Left lobe of liver (tissue), 2 donors: ENCODE measurements at regions not wholly inside any gene's neighbourhood (a gene's known extent, or its start where the extent isn't known, plus 50 kb on each side); places are given as distances from the start of the nearest gene placed in this dataset.

Source experiments
- ATAC-seq: fragments of 200-7000 bp; cut with Tn5 transposase; one replicate; pipeline ENCODE4 v1.9.1; 2020; ENCODE audit warnings: mild to moderate bottlenecking, moderate library complexity
- DNase-seq: peaks from one replicate; pipeline ENCODE4 v3.0.0-alpha.2; 2020; ENCODE audit warnings: low spot score
- donor health status: DM: no; HTN: no; CAD: no; lungs with moderate emphysema.
- donor health status: DM: no; HTN: yes; CAD: no.

DNA sequence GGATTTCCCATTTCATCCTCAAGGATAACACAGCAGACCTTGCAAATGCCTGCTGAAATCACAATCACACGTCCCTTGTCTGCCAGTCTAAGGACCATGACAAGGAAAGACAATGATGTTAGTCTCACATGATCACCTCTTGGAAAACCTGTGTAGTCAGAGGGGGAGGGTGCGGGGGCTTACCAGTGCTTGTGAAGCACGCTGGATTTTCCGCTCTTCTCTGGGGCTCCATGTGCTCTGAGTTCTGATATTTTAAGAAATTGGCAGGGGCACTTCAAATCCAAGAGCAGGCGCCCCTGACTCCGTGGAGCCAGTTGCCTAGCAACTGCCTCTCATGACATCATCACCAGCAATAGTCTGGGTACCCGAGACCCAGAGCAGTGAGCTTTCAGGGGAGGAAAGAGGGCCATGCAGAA lies 200.9 kb upstream of the C14orf180 start:
- ATAC-seq (no peak), DNase-seq (no peak)

DNA sequence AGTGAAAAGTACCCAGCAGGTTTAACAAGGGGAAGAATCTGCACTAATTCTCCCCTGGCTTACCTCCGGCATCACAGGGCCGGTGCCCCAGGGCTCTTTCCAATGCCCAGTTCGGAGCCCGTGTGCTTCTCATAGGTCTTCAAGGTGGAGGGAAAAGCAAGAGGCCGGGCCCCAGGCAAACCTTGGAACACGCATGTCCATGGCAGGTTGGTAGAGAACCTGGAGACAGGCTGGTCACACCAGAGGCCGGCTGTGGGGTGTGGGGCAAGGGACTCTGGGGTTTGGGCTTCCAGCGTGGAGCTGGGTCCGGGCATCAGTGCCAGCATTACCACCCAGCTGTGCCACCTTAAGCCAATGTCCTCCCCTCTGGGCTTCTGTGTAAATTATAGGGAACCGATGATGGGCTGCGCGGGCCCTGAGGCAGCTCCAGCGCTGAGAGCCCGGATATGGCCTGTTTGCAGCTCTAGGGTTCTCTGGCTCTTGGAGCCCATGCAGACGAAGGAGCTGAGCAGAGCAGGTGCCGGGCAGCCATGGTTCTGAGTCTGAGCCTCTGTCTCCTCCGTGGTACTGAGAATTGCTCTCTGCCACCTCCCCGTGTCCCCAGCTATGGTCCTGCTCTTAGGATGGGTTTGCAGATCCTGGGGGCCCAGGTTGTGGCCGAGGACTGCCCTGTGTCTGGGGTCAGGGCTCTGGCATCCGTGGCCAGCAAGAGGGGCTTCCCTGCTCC lies 197.0 kb upstream of the C14orf180 start:
- DNase-seq (no peak), ATAC-seq (no peak)

DNA sequence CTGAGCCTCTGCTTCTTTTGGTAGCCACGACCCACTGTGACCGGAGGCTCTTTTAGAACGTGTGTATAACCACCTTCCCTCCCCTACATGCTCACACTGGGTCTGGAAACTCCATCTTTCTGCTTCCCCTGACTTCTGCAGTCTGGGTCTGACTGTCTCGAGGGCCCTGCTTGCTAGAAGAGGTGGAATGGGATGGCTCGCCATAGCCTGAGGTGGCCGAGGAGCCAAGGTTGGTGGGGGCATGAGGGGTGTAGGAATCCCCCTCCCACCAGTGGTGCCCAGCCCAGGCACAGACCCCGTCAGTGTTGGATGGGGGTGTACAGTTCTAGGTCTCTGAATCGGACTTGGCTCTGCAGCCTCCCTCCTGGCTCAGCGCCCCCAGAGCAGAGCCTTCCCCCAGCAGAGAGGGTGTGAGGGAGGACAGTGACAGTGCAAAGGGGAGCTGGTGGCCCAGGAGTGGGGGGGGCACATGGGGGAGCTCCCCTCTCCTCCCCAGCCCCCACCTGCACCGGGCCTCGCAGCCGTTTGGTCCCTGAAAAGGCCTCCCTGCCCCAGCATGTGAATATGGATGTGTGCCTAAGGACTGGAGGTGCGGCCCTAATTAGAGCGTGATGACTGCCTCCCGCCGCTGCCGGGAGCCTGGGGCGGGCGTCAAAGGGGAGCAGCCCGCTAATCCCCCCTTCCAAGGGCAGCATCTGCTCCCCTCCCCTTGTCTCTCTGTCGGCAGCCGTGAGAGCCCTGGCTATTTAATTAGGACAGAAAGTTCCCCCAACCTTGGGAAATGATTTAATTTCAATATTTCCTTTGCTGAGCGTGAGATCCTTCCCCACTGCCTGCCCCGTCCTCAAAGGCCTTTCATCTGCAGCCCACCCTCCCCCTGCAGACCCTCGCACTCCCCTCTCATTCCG lies 196.2 kb upstream of the C14orf180 start:
- no peak for ATAC-seq
- no peak for DNase-seq

DNA sequence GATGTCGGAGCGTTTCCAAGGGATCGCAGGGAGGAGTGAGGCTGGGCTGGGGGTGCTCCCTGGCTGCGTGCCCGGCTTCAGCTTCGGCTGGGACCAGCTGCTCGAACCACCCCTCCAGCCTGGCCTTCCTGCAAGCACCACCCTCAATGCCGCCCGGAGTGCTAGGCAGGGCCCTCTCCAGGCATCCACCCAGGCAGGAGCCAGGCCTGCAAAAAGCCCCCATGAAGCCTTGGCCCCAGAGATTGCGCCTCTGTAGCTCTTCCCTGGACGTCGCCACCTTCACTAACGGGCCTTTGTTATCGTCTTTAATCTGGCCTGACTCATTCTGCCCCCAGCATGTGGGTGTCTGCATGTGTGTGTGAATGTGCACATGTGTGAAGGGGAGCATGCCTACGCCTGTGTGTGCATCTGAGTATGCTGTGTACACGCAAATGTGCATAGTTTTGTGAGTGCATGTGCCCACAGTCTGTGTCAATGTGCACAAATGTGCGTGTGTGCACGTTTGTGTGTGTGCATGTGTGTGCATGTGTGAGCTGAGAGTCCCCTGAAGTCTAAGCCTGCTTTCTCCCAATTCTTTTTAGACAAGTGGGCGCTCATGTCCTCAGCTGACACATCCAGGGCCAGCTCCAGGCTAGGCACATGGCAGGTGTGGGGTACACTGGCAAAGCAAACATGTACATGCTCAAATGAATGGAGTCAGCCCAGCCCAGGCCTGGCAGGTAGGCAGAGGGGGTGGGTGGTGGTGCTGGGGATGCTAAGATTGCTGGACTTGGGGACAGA lies 195.4 kb upstream of the C14orf180 start:
- no peak for ATAC-seq
- DNase-seq, result no peak

DNA sequence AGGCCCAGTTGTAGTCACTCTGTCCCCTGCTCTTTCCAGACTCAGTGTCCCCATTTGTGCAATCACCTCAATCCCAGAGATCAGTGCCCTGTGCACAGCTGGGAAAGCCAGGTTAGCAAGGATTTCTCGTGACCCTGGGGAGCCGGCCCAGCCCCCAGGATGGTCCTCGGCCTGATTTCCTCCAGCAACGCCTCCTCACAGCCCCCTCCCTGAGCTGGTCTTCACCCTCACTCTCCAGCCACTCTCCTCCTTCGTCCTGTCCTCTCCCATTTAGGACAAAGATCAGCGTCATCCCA lies 194.8 kb upstream of the C14orf180 start:
- DNase-seq (no peak), ATAC-seq (no peak)

DNA sequence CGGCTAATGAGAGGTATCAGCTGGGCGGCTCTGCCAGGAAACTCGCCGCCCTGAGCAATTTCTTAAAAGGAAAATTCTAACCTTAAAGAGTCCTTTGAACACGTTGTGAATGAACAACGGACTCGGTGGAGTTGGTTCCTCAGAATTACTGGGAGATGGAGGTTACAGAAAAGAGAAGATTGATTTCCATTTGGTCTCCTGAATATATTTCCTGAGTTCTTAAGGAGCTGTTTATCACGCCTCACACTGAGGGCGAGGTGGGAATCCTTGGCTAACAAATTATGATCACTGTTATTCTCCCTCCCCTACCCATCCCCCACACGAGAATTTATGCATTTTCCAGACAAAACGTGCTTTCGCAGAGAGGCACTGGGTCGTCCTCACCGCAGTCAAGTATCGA lies 194.5 kb upstream of the C14orf180 start:
- no peak for DNase-seq
- no peak for ATAC-seq

DNA sequence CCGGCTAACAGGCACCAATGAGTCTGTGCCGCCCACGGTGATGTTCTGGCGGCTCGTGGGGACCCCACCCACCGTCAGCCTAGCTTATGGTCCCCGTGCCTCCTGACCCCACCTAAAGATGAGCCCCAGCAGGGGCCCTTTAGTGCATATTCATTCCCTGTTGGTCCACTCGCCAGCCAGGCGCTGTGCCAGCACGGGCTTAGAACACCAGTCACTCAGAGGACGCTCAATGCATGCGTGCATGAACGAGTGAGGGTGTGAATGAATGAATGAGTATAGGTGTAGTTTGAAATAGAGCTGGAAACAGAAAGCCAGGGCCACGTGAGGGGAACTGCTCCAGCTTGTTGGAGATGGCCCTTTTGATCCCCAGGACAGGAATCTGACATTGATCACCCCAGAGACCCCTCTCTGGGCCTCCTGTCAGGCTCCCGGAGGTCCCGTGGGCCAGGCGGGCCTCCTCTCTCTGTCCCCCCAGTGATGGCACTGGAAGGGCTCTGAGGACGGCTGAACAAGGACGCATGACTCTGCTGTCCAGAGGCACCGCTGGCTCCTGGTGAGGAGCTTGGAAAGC lies 193.9 kb upstream of the C14orf180 start:
- ATAC-seq, result no peak
- no peak for DNase-seq

DNA sequence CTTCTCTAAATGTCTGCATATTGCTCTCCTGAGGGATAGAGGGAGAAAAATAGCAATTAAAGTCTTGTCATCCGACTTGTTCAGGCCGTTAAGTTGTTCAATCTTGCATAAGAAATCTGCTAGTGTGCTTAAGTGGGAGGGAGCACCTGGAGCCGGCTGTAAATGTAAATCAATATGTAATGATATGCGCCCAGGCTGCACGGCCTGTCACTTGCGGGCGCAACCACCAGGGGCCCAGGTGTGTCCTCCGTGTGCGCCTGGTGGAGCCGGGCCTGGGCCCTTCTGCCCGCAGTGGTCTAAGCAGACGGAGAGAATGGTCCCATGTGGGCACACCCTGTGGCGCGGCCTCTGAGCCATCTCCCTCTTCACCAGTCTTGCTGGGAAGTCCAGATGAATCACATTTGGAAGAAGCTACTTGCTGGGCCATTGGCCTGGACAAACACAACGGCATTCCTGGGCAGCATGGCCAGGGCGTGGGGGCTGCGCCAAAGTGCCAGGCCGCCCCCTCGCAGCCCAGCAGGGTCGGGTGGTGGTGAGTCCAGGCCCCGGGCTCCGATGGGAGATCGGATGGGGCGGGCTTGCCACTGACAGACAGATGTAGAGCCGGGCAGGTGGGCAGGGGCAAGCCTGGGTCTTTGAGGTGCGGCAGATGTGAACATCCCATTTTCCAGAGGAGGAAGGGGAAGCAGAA lies 193.3 kb upstream of the C14orf180 start:
- ATAC-seq, result no peak
- peak; percentile 33 for DNase-seq

DNA sequence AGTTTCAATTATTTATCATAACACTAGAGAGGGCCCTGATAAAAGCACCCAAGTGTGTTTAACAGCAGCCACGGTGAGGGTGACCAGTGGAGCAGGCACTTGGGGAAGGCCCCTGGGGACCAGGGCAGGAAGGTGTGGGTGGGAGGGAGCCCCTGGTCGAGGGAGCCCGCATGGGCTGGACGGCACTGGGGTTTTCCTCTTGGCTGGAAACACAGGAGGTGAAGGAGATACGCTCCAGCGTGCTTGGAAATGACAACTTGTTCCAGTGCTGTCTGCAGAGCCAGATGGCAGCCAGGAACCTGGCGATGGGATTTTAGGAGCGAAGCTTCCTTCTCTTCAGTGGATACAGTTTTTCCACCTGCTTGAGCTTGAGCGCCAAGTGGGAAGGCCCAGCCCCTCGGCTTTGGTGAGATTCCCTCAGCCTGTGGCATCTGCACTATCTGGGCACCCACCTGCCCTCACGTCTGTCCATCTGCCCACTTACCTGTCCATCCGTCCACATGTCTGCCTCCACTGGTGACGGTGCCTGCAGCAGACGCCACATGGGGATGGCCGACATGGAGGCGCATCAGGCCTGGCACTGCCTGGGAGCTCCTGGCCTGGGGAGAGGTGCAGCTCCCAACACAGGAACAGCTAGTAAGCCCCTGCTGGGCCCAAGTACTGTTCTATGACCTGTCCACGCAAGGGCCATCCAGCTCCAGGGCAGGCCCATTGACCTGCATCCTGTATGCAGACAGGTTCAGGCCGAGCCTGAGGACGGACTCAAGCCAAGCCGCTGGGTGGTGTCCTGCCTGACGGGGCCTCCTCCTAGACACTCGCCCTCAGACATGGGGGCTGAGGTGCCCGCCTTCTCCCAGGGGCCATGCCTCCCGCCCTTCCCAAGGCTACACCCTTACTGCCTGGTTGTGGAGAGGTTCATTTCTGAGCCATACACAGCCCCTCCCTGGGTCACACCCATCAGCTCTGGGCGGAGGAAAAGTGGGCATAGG lies 192.2 kb upstream of the C14orf180 start:
- ATAC-seq (no peak), DNase-seq (peak; percentile 29)

DNA sequence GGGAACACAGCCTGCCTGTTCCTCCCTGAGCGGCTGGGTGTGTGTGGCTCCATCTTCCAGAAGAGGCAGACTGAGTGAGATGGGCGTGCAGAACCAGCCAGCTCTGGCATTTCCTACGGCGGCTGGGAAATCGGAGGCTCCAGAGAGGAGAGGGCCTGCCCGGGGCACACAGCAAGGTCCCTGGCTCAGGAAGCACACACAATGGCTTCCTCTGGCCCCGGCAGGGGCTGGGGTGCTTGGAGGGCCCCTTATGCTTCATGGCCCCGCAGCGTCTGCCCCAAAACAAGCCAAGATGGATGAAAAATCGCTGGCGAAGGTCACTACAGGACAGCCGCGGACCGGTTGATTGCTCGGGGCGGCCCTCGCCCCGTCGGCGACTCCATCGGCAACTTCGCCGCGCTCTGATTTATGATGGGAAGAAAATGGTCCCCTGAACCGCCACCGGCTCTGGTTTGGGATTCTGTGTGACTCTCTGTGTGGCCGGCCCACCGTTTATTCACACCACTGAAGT lies 191.5 kb upstream of the C14orf180 start:
- ATAC-seq (no peak), DNase-seq (peak; percentile 23)

DNA sequence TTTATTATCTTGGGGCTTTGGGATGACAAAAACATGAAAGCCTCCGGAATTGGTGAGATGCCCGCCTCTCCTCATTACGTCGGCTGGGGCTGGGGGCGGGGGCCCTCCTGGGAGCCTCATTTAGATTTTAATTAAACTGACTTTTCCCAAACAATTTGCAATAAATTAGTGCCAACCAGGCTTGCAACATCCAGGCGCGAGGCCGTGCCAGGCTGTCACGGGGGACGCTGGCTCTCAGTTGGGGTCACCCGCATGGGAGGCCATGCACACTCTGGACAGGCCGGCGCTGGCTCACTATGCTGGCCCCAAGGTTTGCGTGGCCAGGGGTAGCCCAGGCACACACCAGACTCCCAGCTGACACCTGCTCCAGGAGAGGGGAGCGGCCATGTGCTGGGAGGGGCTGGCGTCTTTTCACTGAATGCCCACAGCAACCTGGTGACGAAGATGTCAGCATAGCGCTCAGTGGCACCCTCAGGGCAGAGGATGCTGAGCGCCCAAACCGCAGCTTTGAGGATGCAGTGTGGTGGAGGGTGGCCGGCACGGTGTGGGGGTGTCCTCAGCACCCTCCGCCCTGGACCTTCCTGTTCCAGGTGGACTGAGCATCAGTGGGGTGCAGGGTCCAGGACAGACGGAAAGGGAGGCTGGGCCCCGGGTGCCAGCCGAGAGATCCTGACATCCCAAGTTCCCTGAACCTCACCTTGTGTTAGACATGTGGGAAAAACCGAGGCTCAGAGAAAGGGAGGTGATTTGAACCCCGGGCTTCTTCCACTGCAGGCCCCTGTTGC lies 190.8 kb upstream of the C14orf180 start:
- no peak for ATAC-seq

DNA sequence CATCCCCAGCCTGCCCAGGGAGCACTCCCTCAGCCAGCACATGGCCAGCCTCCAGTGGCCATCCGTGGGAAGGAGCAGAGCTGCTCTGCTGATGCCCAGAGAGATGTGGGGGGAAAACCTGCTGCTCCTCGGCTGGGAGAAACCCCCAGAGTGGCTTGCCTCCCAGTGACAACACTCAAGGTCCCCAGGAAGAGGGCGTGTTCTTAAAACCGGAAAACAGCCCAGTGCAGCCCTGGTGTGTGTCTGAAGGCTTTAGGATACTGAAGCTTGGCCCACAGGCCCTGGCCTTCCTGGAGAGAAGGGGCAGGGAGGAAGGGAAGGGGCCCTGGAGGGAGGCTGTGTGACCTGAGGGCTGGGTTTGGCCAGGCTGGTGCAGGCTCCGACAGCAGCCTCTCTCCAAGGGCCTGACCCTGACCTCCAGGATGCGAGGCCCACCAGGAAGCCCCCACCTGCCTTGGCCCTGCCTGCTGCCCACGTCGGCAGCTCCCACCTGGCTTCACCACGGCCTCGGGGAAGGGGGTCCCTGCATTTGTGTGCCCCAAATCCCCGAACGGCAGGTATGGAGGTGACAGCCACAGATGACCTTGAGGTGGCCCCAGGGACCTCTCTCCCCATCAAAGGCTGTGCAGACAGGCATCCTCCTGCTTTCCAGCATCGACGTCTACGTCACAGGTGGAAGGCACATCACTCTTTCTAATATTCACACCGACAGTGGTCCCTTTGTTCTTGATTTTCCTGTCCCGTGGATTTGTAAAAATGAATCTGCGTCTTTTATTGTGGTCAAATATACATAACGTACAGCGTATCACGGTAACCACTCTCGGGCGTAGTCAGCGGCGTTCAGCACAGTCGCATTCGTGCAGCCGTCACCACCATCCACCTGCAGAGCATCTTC lies 190.0 kb upstream of the C14orf180 start:
- DNase-seq (peak; percentile 31), ATAC-seq (no peak)

More for the DNA sequence above, 190.8 kb upstream of the C14orf180 start:
- DNase-seq, result peak; percentile 32

DNA sequence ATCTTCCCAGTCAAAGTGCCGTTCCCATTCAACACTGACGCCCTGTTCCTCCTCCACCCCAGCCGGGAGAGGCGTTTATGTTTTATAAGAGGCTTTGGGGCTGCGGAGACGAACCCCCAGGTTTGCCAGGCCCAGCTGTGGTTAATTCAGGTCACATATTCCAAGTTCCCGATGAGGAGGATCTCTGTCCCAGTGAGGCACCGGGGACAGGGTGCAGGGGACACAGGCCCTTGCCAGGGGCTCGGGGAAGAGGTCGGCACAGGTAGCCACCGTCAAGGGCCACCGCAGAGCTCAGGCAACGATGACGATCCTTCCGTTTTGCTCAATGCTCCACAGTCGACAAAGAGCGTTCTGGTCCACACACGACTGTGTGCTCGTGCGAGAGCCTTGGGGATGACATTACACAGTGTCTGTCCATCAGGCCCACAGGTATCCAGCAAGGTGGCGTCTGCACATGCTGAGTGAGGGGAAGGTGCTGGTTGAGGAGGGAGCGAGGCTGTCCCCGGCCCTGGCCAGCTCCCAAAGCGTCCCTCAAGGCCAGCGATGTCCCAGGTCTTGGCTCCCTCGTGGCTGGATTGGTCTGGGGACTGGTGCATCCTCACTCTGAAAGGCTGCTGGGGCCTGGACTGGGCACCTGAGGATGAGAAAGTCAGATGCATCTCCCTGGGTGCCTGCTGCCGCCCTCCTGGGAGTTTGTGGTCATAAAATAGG lies 189.2 kb upstream of the C14orf180 start:
- ATAC-seq (no peak), DNase-seq (peak; percentile 33)

DNA sequence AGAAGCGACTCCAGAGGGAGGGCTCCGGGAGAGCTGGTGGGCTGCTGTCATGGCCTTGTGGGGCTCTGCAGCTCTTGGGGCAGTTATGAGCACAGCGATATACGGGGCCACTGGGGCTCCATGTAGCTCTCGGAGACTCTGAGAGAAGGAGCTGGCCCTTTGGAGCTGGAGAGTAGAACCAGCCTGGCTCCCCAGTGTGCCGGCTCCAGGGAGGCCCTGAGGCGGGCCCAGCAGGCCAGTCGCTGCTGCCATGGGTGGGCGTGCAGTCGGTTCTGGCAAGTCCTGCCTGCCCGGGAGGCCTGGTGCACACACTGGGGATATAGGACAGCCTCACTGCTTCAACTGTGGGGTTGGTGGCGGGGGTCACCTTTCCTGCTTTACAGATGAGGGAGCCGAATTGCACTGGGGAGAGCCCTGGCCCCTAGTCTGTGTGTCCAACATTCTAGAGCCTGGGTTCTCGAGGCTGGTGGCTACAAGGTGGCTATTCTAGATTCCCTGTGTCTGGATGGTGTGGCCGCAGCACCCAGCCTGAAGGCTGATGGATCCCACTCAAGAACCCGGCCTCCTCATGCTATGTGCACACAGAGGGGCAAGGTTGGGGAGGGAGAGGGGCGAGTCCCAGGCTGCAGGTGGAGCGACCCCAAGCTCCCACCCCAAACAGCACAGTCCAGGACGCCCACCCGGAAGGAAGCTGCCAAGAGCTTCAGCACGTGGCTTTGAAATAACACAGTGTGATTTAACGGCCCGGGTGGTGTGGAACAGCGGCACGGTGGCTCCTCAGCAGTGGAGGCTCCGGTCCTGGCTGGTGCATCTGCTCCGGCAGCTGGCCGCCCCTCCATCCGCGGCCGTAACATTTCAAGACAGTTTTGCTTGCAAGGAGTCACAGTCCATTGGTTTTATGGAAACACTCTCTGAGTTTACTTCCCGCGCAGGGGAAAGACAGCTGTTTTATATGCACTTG lies 188.3 kb upstream of the C14orf180 start:
- DNase-seq (peak; percentile 38), ATAC-seq (no peak)

DNA sequence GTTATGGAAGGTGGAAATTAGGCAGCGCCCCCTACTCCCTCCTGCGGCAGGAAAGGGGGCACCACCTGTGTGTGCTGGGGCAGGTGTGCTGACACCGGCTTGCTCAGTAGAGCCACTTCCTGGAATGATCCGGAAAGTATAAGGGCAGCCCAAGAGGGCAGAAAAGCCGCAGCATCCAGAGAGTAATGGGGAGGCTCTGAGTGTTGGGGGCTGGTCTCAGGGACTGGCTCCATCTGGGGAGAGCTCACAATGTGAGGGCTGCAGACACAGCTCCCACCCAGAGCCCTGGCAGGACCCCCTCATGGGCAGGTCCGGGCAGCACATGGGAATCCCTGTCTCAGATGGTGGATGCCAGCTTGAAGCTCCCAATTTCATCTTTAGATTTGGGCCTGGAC lies 187.6 kb upstream of the C14orf180 start:
- DNase-seq, result no peak
- no peak for ATAC-seq
